Caco-2 (cell line): ENCODE measurements at regions not wholly inside any gene's neighbourhood (a gene's known extent, or its start where the extent isn't known, plus 50 kb on each side); places are given as distances from the start of the nearest gene placed in this dataset.

Experiments used
- BruUV-seq: library from RNA; stranded (reverse); fragments of 400-500 nt; replicated peaks from 2 replicates; lab custom pipeline; 2021; lab: Mats Ljungman, UMichigan
- CTCF ChIA-PET: fragments of 300-600 bp; sonication (Branson Sonifier 250); formaldehyde crosslinking; loops from one replicate; lab custom pipeline; 2022; ENCODE audit warnings: antibody characterized with exemption; lab: Charles Lee
- POLR2A ChIA-PET: fragments of 300-600 bp; sonication (Branson Sonifier 250); formaldehyde crosslinking; loops from one replicate; lab custom pipeline; 2022; ENCODE audit warnings: antibody characterized with exemption; lab: Charles Lee
- DNase-seq, 2 experiments: peaks; one replicate each; pipeline versions ENCODE4 v3.0.0 to v3.0.0-alpha.2; 2020 to 2022
- H3K27me3 ChIP-seq: replicated peaks from 2 replicates; pipeline ENCODE4 v1.6.0; 2011; ENCODE audit warnings: low read length; ENCODE audit not compliant: control insufficient read depth, insufficient read depth
- H3K36me3 ChIP-seq: 2 replicates; pipeline ENCODE4 v1.5.1; 2011; ENCODE audit warnings: low read length; ENCODE audit not compliant: control insufficient read depth, insufficient read depth
- H3K4me1 ChIP-seq: fragments of 250-450 bp; sonication (Bioruptor Pico); 2 replicates; pipeline ENCODE4 v1.5.1; 2020; ENCODE audit warnings: mild to moderate bottlenecking
- H3K4me3 ChIP-seq: 2 replicates; pipeline ENCODE4 v1.5.1; 2011; ENCODE audit warnings: low read depth, mild to moderate bottlenecking, control low read depth, low read length
- H3K9me3 ChIP-seq: fragments of 250-450 bp; sonication (Bioruptor Pico); 2 replicates; pipeline ENCODE4 v1.5.1; 2020; ENCODE audit warnings: mild to moderate bottlenecking, moderate library complexity
- H3K27ac Mint-ChIP-seq: one replicate; pipeline ENCODE4 v1.8.0; 2022; ENCODE audit warnings: mixed read lengths; ENCODE audit not compliant: unreplicated experiment
- H3K27me3 Mint-ChIP-seq: one replicate; pipeline ENCODE4 v1.8.0; 2022; ENCODE audit warnings: mixed read lengths; ENCODE audit not compliant: insufficient read depth, unreplicated experiment
- H3K36me3 Mint-ChIP-seq: one replicate; pipeline ENCODE4 v1.8.0; 2022; ENCODE audit warnings: mild to moderate bottlenecking, mixed read lengths; ENCODE audit not compliant: insufficient read depth, unreplicated experiment
- H3K4me1 Mint-ChIP-seq: one replicate; pipeline ENCODE4 v1.8.0; 2022; ENCODE audit warnings: low read depth, mixed read lengths; ENCODE audit not compliant: unreplicated experiment
- H3K4me3 Mint-ChIP-seq: one replicate; pipeline ENCODE4 v1.8.0; 2022; ENCODE audit warnings: mild to moderate bottlenecking, moderate library complexity, mixed read lengths; ENCODE audit not compliant: unreplicated experiment
- H3K9me3 Mint-ChIP-seq: one replicate; pipeline ENCODE4 v1.8.0; 2022; ENCODE audit warnings: mixed read lengths; ENCODE audit not compliant: unreplicated experiment
- CTCF ChIP-seq, 2 experiments: fragments of 200-600 bp in 1 of 2; IDR thresholded peaks; 1 replicate in 1 of 2; 2 replicates in 1 of 2; pipeline versions ENCODE4 v1.5.1 to v1.8.0; 2011 to 2022; ENCODE audit warnings: antibody characterized with exemption in 1 of 2, control low read depth in 1 of 2, inconsistent platforms in 1 of 2, low read depth in 1 of 2, low read length in 1 of 2, mild to moderate bottlenecking in 1 of 2, moderate library complexity in 1 of 2; ENCODE audit not compliant: insufficient read depth in 1 of 2, severe bottlenecking in 1 of 2, unreplicated experiment in 1 of 2
- intact Hi-C: fragments of 100-400 bp; cut with micrococcal nuclease; formaldehyde crosslinking; loops from one replicate; pipeline ENCODE4 v1.10.0; 2022; ENCODE audit not compliant: unreplicated experiment

DNA sequence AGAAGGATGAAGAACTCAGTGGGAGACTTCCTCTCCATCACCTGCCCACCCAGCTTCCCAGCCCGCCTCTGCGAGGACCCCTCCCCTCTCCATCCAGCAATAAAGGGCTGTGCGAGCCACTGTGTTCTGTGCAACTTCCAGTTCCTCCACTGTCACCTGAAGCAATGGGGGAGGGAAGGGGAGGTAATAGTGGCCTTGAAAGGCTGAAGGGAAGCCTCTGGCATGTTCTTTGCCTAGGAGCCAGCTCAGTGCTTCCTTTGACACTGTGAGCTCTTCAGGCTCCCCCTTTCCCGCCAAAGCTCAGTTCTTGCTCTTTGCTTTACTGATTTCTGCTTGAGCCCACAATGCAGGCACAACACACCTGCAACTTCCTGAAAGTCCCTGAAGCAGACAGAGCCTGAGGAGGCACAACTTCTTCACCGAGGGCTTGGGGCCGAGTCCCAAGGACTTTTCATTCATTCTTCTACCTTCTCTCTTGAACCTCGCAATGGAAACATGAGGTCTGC lies 73.2 kb upstream of the DOCK9 start:
- TF ChIP-seq CTCF (IDR thresholded peaks at IDR 0.05; ENCODE audit: insufficient read depth in 1 of 2, low read depth in 1 of 2, low read length in 1 of 2, severe bottlenecking in 1 of 2, unreplicated experiment in 1 of 2) = no peak
- Histone ChIP-seq H3K4me3 (no peak overlapping the region), H3K4me1 (peaks cover 25% of the 10 kb centered on the region), H3K9me3 (no peaks in the 10 kb centered on the region), H3K36me3 (no peaks in the 10 kb centered on the region), H3K27me3 (no peaks in the 10 kb centered on the region)
- intact Hi-C loops = no loop called here
- DNase-seq = no peak
- Mint-ChIP-seq H3K4me3 (no peak overlapping the region), H3K27ac (no peak overlapping the region), H3K27me3 (no peaks in the 10 kb centered on the region), H3K36me3 (peaks cover 8% of the 10 kb centered on the region), H3K9me3 (no peaks in the 10 kb centered on the region), H3K4me1 (peaks cover 23% of the 10 kb centered on the region)
- CTCF ChIA-PET = no interaction called here
- POLR2A ChIA-PET = interaction anchor here (0.5 kb wide), 1 partner anchor 150 kb away, joined by 3 read pairs; no protein-coding TSS in a partner anchor
- BruUV-seq = no TSS peak

DNA sequence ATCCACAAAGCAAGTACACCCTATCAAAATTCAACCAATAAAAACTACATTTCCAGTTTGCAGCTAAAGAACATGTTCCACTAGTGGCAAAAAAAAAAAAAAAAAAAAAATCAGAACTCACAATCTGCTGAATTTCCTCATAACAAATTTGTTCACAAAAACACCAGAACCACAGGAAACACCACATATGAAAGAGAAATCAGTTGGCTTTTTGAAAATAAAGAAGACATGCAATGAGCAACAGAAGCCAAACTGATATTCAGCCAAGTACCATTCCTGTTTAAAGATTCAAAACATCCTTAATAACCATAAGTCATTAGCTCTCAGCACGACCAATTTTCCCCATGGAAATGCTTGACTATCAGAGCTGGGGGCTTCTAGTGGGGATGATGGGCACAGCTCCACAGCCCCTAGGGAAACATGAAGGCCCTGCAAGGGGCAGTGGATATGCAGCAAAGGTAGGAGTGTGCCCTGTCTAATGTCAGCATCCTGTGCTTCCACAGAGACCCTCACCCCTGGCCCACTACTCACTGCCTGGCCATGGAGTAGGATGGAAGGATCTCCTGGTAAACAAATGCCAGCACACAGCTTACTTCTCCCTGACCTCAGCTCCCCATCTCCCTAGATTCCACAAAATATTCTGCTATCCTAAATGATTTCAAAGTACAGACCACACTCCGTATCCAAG lies 74.0 kb upstream of the DOCK9 start:
- no peaks in the 10 kb centered on the region for H3K27me3 ChIP-seq
- BruUV-seq = no TSS peak
- no peak overlapping the region for H3K4me3 Mint-ChIP-seq
- H3K4me1 Mint-ChIP-seq = peaks cover 20% of the 10 kb centered on the region
- H3K9me3 ChIP-seq = no peaks in the 10 kb centered on the region
- no peak for TF ChIP-seq CTCF (IDR thresholded peaks at IDR 0.05; ENCODE audit: insufficient read depth in 1 of 2, low read depth in 1 of 2, low read length in 1 of 2, severe bottlenecking in 1 of 2, unreplicated experiment in 1 of 2)
- no peaks in the 10 kb centered on the region for H3K27me3 Mint-ChIP-seq
- intact Hi-C loops = no loop called here
- H3K36me3 ChIP-seq = no peaks in the 10 kb centered on the region
- H3K27ac Mint-ChIP-seq = no peak overlapping the region
- ChIA-PET CTCF (no interaction called here), POLR2A (no interaction called here)
- DNase-seq = no peak
- H3K36me3 Mint-ChIP-seq = peaks cover 8% of the 10 kb centered on the region
- peaks cover 16% of the 10 kb centered on the region for H3K4me1 ChIP-seq
- no peaks in the 10 kb centered on the region for H3K9me3 Mint-ChIP-seq
- H3K4me3 ChIP-seq = no peak overlapping the region

DNA sequence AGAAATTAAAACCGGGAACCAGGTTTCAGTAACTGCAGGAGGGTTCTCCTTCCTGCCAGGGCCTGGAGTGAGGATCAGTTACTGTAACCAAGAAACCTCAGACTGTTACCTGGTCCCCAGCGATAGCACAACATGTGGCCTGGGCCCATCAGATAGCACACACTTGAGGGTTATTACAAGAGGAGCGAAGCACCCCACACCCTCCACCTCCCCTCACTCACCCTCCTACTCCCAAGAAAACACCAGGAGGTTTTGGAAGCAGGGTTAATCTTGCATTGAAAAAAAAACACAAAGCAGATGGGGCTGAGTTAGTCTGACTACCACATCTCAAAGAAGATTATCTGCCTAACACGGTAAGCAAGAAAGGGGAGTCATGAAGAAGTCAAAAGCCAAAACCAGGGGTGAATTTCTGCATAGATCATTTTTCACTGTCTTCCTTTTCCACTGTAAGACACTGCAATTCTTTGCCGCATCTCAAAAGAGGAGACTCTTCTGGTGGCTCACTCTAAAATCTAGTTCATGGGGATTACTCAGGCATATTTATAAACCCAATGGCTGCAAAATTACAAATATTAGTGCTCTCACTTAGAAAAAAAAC lies 75.9 kb upstream of the DOCK9 start:
- H3K9me3 ChIP-seq = no peaks in the 10 kb centered on the region
- H3K36me3 ChIP-seq = no peaks in the 10 kb centered on the region
- Mint-ChIP-seq H3K9me3 (no peaks in the 10 kb centered on the region), H3K4me3 (no peak overlapping the region), H3K36me3 (peaks cover 8% of the 10 kb centered on the region), H3K27ac (no peak overlapping the region), H3K27me3 (no peaks in the 10 kb centered on the region), H3K4me1 (peaks cover 21% of the 10 kb centered on the region)
- H3K27me3 ChIP-seq = no peaks in the 10 kb centered on the region
- POLR2A ChIA-PET = no interaction called here
- TF ChIP-seq CTCF (IDR thresholded peaks at IDR 0.05; ENCODE audit: insufficient read depth in 1 of 2, low read depth in 1 of 2, low read length in 1 of 2, severe bottlenecking in 1 of 2, unreplicated experiment in 1 of 2) = no peak
- peaks cover 13% of the 10 kb centered on the region; the same call in 1 of the 2 replicates for H3K4me1 ChIP-seq
- no TSS peak for BruUV-seq
- DNase-seq = no peak
- CTCF ChIA-PET = no interaction called here
- intact Hi-C loops = no loop called here
- H3K4me3 ChIP-seq = no peak overlapping the region
